PFSK-1 (cell line): ENCODE measurements at regions not wholly inside any gene's neighbourhood (a gene's known extent, or its start where the extent isn't known, plus 50 kb on each side); places are given as distances from the start of the nearest gene placed in this dataset.

ENCODE experiments used
- FOXP2 ChIP-seq: optimal IDR thresholded peaks from 2 replicates; pipeline ENCODE3; 2011; ENCODE audit warnings: borderline replicate concordance, control low read depth, inconsistent platforms; ENCODE audit not compliant: insufficient read depth; ENCODE audit errors: extremely low read length, extremely low read depth
- POLR2AphosphoS5 ChIP-seq: IDR thresholded peaks from 2 replicates; pipeline ENCODE4 v1.6.1; 2012; ENCODE audit warnings: low read depth, mild to moderate bottlenecking, control low read depth, low read length, moderate library complexity
- REST ChIP-seq, 2 experiments: IDR thresholded peaks; 2 replicates each; pipeline versions ENCODE4 v1.6.1 to v1.8.0; 2011 to 2012; ENCODE audit warnings: low read depth in 2 of 2, low read length in 2 of 2, control low read depth in 1 of 2, inconsistent platforms in 1 of 2, mild to moderate bottlenecking in 1 of 2, moderate library complexity in 1 of 2; ENCODE audit not compliant: insufficient read depth in 1 of 2
- SIN3A ChIP-seq: IDR thresholded peaks from 2 replicates; pipeline ENCODE4 v1.6.1; 2012; ENCODE audit warnings: mild to moderate bottlenecking, low read length, moderate library complexity, borderline replicate concordance; ENCODE audit not compliant: insufficient read depth
- TAF1 ChIP-seq: IDR thresholded peaks from 2 replicates; pipeline ENCODE4 v1.6.1; 2012; ENCODE audit warnings: low read length, control low read depth, borderline replicate concordance; ENCODE audit not compliant: insufficient read depth

- TF ChIP-seq POLR2AphosphoS5 (no peak), FOXP2 (no peak), REST (IDR thresholded peaks at IDR 0.05; ENCODE audit: insufficient read depth in 1 of 2, low read depth in 2 of 2, low read length in 2 of 2) (no peak)
Observed at GRCh38 chr6:139452148-139452876, 77.9 kb upstream of the CITED2 start.

DNA sequence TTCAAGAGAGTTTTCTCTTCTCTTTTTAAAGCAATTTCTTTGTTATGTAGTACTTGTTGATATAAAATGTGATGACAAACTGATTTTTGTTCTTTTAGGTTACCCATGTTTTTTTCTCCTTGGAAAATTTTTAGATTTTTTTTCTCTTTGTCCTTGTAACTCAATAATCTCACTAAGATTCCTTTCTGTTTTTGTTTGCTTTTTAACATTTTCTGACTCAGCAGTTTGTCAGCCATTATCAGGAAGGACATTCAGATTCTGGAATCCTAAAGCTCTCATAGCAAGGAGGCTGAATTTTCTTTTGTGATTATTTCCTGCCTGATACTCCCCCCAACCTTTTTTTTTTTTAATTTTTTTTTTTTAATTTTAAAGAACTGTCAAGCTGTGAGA lies 75.2 kb upstream of the CITED2 start:
- TF ChIP-seq TAF1 = no peak
- no peak for TF ChIP-seq SIN3A
- no peak for TF ChIP-seq POLR2AphosphoS5
- TF ChIP-seq REST (IDR thresholded peaks at IDR 0.05; ENCODE audit: insufficient read depth in 1 of 2, low read depth in 2 of 2, low read length in 2 of 2) = no peak
- no peak for TF ChIP-seq FOXP2

DNA sequence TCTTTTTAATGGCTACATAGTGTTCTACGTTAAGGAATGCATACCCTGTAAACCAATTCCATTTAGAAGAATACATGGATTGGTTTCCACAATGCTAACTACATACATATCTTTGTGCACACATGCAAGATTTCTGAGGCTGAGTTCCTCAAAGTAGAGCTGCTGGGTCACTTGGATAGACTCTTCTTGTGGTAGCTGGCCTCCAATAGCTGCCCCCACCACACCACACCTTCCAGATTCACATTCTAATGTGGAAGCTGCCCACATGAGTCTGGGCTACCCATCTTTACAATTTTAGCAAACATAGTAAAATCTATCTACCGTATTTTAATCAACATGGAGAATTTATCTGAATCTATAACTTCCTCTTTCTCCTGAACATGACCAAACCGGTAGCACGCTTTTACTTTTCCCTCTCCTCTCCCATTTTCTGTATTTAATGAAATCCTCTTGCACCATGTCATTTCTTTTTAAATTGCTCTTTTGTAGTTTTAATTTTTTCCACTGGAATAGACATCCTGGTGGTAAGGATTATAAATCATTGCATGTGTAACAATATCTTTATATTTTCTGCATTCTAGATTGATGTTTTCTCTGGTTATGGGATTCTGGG lies 74.7 kb upstream of the CITED2 start:
- TF ChIP-seq FOXP2 (no peak), POLR2AphosphoS5 (no peak), REST (IDR thresholded peaks at IDR 0.05; ENCODE audit: insufficient read depth in 1 of 2, low read depth in 2 of 2, low read length in 2 of 2) (no peak)

GRCh38 chr6:139448051-139448649 lies 73.7 kb upstream of the CITED2 start:
- no peak for TF ChIP-seq POLR2AphosphoS5
- no peak for TF ChIP-seq SIN3A
- no peak for TF ChIP-seq FOXP2
- no peak for TF ChIP-seq TAF1
- no peak for TF ChIP-seq REST (IDR thresholded peaks at IDR 0.05; ENCODE audit: insufficient read depth in 1 of 2, low read depth in 2 of 2, low read length in 2 of 2)

DNA sequence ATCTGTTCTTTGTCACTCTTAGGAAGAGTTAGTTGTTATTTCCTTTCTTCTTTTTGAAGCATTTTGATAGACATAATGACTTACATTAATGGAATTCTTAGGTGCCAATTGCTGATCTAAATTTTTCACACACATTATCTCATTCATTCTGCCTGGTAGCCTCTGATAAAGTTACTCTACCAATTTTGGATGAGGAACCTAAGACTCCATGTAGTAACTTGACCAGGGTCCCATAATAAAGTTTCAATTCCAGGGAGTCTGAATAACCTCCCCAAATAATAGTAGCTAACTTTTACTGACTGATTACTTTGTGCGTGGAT lies 73.2 kb upstream of the CITED2 start:
- TF ChIP-seq TAF1 (no peak), REST (IDR thresholded peaks at IDR 0.05; ENCODE audit: insufficient read depth in 1 of 2, low read depth in 2 of 2, low read length in 2 of 2) (no peak), FOXP2 (no peak), SIN3A (no peak), POLR2AphosphoS5 (no peak)
